IMR-90 (cell line): ENCODE measurements at regions not wholly inside any gene's neighbourhood (a gene's known extent, or its start where the extent isn't known, plus 50 kb on each side); places are given as distances from the start of the nearest gene placed in this dataset.

Experiments used
- FOS ChIP-seq: fragments of 150-350 bp; IDR thresholded peaks from 2 replicates; pipeline ENCODE4 v1.6.1; 2016; ENCODE audit warnings: low read depth, low read length
- MAZ ChIP-seq: IDR thresholded peaks from 2 replicates; pipeline ENCODE4 v1.6.1; 2012; ENCODE audit warnings: low read depth, mild to moderate bottlenecking, low read length, improper control_type of control experiment, moderate library complexity, borderline replicate concordance
- MXI1 ChIP-seq: IDR thresholded peaks from 2 replicates; pipeline ENCODE4 v1.6.1; 2012; ENCODE audit warnings: low read depth, mild to moderate bottlenecking, low read length, moderate library complexity, borderline replicate concordance
- POLR2A ChIP-seq: IDR thresholded peaks from 2 replicates; pipeline ENCODE4 v1.6.1; 2012; ENCODE audit warnings: mild to moderate bottlenecking, low read depth, low read length
- SMC3 ChIP-seq: fragments of 150-350 bp; IDR thresholded peaks from 2 replicates; pipeline ENCODE4 v1.6.1; 2016; ENCODE audit warnings: low read depth, mild to moderate bottlenecking, antibody characterized with exemption, low read length, moderate library complexity
- TF ChIP-seq, protein P1 (sequence below): conservative IDR thresholded peaks from 2 replicates; pipeline ENCODE4 v1.5.1; 2012; ENCODE audit warnings: mild to moderate bottlenecking, low read depth, low read length, improper control_type of control experiment

DNA sequence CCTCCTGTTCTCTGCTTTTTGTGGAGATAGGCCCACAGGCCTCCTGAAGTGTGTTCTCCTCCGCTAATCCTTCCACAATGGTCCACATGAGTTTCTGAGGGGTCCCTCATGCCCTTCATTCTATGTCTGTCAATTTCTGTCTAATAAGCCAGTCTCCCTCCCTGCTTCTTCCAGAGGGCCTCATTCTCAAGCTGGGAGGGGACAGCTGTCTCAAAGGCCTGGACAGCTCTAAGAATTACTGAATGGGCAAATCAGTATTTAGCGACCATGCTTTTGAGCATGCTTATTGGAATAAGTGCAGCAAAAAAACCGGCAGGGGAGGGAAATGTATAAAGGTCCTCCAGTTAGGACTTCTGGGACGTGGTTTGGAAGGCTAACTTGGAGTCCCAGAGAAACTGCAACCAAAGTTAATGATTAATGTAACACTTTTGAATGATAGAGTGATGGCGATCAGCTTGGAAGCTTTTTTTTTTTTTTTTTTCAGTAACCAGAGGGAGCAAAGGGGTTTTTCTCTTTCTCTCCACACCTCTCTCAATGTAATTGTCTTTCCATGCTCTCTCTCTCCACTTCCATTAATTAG, 890.7 kb upstream of the POU3F3 start:
- TF ChIP-seq, protein P1, sequence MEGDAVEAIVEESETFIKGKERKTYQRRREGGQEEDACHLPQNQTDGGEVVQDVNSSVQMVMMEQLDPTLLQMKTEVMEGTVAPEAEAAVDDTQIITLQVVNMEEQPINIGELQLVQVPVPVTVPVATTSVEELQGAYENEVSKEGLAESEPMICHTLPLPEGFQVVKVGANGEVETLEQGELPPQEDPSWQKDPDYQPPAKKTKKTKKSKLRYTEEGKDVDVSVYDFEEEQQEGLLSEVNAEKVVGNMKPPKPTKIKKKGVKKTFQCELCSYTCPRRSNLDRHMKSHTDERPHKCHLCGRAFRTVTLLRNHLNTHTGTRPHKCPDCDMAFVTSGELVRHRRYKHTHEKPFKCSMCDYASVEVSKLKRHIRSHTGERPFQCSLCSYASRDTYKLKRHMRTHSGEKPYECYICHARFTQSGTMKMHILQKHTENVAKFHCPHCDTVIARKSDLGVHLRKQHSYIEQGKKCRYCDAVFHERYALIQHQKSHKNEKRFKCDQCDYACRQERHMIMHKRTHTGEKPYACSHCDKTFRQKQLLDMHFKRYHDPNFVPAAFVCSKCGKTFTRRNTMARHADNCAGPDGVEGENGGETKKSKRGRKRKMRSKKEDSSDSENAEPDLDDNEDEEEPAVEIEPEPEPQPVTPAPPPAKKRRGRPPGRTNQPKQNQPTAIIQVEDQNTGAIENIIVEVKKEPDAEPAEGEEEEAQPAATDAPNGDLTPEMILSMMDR = no peak
- TF ChIP-seq MAZ (no peak), POLR2A (no peak), SMC3 (no peak), MXI1 (no peak), FOS (no peak)
